ENCODE measurements at regions not wholly inside any gene's neighbourhood (a gene's known extent, or its start where the extent isn't known, plus 50 kb on each side); places are given as distances from the start of the nearest gene placed in this dataset.
"Not testable (repeated sequence)": the region's sequence is repeated elsewhere in the genome, so short reads cannot be mapped to it uniquely, and the experiment has no call there.

DNA sequence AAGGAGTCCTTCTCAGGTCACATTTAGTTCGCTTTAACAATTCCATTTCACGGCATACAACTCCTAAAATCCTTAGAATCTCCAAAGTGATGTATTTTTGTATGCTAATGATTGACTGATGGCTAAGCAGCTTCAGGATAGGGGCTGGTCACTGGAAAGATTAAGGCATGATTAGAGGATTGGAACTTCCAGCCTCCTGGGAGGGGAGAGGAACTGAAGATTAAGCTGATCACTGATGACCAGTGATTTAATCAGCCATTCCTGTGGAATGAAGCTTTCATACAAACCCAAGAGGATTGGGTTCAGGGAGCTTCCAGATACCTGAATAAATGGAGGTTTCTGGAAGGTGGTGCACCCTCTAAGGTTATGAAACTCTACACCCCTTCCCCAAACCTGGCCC is 123.9 kb upstream of the CDK13 start:
- H3K4me1 Mint-ChIP-seq (ENCODE audit: insufficient read depth, unreplicated experiment) = no peaks in the 10 kb centered on the region
- no peaks in the 10 kb centered on the region for H3K9me3 Mint-ChIP-seq (ENCODE audit: unreplicated experiment)
- intact Hi-C loops (cut with micrococcal nuclease) = no loop called here
- POLR2A ChIA-PET = no interaction called here
- H3K36me3 Mint-ChIP-seq (ENCODE audit: insufficient read depth, unreplicated experiment) = no peaks in the 10 kb centered on the region
- TF ChIP-seq, protein P1, sequence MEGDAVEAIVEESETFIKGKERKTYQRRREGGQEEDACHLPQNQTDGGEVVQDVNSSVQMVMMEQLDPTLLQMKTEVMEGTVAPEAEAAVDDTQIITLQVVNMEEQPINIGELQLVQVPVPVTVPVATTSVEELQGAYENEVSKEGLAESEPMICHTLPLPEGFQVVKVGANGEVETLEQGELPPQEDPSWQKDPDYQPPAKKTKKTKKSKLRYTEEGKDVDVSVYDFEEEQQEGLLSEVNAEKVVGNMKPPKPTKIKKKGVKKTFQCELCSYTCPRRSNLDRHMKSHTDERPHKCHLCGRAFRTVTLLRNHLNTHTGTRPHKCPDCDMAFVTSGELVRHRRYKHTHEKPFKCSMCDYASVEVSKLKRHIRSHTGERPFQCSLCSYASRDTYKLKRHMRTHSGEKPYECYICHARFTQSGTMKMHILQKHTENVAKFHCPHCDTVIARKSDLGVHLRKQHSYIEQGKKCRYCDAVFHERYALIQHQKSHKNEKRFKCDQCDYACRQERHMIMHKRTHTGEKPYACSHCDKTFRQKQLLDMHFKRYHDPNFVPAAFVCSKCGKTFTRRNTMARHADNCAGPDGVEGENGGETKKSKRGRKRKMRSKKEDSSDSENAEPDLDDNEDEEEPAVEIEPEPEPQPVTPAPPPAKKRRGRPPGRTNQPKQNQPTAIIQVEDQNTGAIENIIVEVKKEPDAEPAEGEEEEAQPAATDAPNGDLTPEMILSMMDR (IDR thresholded peaks at IDR 0.05; ENCODE audit: unreplicated experiment) = no peak
- CTCF ChIA-PET = no interaction called here
- no peak overlapping the region for H3K27ac Mint-ChIP-seq (ENCODE audit: low read depth, unreplicated experiment)
- no peak for DNase-seq (ENCODE audit: unreplicated experiment)
- peaks cover 46% of the 10 kb centered on the region for H3K27me3 Mint-ChIP-seq (ENCODE audit: insufficient read depth, unreplicated experiment)
- H3K4me3 Mint-ChIP-seq (ENCODE audit: unreplicated experiment) = no peak overlapping the region
- no TSS peak for BruUV-seq (replicated peaks)

DNA sequence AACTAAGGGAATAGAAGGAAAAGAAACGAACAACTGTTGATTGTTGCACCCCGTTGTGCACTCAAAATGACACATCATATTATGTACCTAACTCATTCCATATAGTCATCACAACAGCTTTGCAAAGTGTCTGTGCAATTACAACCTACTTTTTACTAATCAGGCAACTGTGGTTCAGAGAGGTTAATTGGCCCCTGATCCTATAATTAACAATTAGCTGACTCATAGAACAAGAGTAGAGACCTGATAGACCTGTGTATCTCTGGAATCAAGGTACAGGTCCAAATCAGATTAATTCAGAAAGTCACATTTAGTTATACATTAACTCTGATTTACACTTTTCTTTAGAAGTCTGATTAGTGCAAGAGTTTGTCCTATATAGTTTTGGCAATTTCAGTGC is 122.5 kb upstream of the CDK13 start:
- H3K27ac Mint-ChIP-seq (ENCODE audit: low read depth, unreplicated experiment) = no peak overlapping the region
- TF ChIP-seq, protein P1 (IDR thresholded peaks at IDR 0.05; ENCODE audit: unreplicated experiment) = no peak
- POLR2A ChIA-PET = no interaction called here
- peaks cover 43% of the 10 kb centered on the region for H3K27me3 Mint-ChIP-seq (ENCODE audit: insufficient read depth, unreplicated experiment)
- H3K4me1 Mint-ChIP-seq (ENCODE audit: insufficient read depth, unreplicated experiment) = no peaks in the 10 kb centered on the region
- H3K36me3 Mint-ChIP-seq (ENCODE audit: insufficient read depth, unreplicated experiment) = no peaks in the 10 kb centered on the region
- CTCF ChIA-PET = no interaction called here
- intact Hi-C loops (cut with micrococcal nuclease) = no loop called here
- no TSS peak for BruUV-seq (replicated peaks)
- DNase-seq (ENCODE audit: unreplicated experiment) = no peak
- H3K9me3 Mint-ChIP-seq (ENCODE audit: unreplicated experiment) = no peaks in the 10 kb centered on the region
- no peak overlapping the region for H3K4me3 Mint-ChIP-seq (ENCODE audit: unreplicated experiment)

DNA sequence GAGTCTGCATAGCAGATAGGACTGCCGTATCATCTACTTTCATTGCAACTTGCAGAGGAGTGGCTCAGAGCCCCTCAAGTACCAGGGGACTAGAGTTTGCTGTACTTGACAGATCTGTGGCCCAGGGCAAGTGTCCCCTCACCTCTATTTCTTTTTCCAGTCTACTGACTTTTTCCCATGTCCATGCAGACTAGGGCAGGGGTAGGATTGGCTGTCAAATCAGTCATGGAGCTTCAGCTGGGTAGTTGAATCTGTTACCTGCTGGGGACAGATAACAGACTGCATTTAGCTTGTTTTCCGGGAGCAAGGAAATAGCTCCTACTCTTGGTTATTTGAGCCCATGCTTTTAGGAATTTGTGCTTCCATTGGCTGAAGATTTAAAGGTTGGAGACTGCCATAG is 121.0 kb upstream of the CDK13 start:
- POLR2A ChIA-PET = interaction anchor here (0.6 to 1.1 kb wide), 3 partner anchors 10 to 122 kb away, joined by 3 read pairs; no protein-coding TSS in a partner anchor
- Mint-ChIP-seq H3K27me3 (ENCODE audit: insufficient read depth, unreplicated experiment) (peaks cover 35% of the 10 kb centered on the region), H3K36me3 (ENCODE audit: insufficient read depth, unreplicated experiment) (no peaks in the 10 kb centered on the region), H3K4me3 (ENCODE audit: unreplicated experiment) (no peak overlapping the region), H3K9me3 (ENCODE audit: unreplicated experiment) (no peaks in the 10 kb centered on the region), H3K4me1 (ENCODE audit: insufficient read depth, unreplicated experiment) (no peaks in the 10 kb centered on the region), H3K27ac (ENCODE audit: low read depth, unreplicated experiment) (no peak overlapping the region)
- BruUV-seq (replicated peaks) = no TSS peak
- no peak for DNase-seq (ENCODE audit: unreplicated experiment)
- CTCF ChIA-PET = interaction anchor here (0.6 to 1.2 kb wide), 9 partner anchors 12 to 753 kb away, joined by 3 to 6 read pairs (median 3); no protein-coding TSS in a partner anchor
- TF ChIP-seq, protein P1 (IDR thresholded peaks at IDR 0.05; ENCODE audit: unreplicated experiment) = no peak
- intact Hi-C loops (cut with micrococcal nuclease) = no loop called here

DNA sequence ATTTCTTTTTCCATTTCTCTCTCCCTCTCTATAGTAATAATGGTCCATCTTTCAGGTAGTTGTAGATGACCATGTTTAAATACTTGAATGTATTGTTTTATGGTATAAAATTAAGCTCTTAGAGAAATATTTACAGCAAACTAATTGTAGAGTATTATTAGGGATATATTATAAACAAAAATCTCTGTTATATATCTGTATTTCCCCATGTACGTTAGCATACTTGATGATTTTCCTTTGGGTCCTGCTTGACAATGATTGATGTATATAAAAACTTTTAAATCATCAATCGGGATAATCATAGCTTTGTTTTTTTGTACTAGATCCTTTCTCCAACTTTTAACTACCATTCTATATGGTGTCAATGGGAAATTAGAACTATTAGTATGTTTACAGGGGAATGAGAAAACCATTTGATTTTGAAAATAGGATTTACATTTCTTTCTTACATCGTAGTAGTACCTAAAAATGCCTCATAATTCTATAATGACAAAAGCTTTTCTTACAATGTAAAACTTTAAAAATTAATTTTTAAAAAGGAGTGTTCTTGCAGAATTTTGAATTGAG is 117.5 kb upstream of the CDK13 start:
- Mint-ChIP-seq H3K9me3 (ENCODE audit: unreplicated experiment) (no peaks in the 10 kb centered on the region), H3K36me3 (ENCODE audit: insufficient read depth, unreplicated experiment) (no peaks in the 10 kb centered on the region), H3K27ac (ENCODE audit: low read depth, unreplicated experiment) (no peak overlapping the region), H3K27me3 (ENCODE audit: insufficient read depth, unreplicated experiment) (peaks cover 16% of the 10 kb centered on the region), H3K4me1 (ENCODE audit: insufficient read depth, unreplicated experiment) (no peaks in the 10 kb centered on the region), H3K4me3 (ENCODE audit: unreplicated experiment) (peak overlapping the region; percentile 62)
- no peak for DNase-seq (ENCODE audit: unreplicated experiment)
- ChIA-PET CTCF (interaction anchor here (0.8 to 1.8 kb wide), 3 partner anchors 19 to 253 kb away, joined by 3 to 5 read pairs (median 3); no protein-coding TSS in a partner anchor), POLR2A (interaction anchor here (0.6 to 0.7 kb wide), 3 partner anchors 85 to 1121 kb away, joined by 3 to 4 read pairs (median 3); no protein-coding TSS in a partner anchor)
- intact Hi-C loops (cut with micrococcal nuclease) = no loop called here
- TF ChIP-seq, protein P1 (IDR thresholded peaks at IDR 0.05; ENCODE audit: unreplicated experiment) = no peak
- no TSS peak for BruUV-seq (replicated peaks)

DNA sequence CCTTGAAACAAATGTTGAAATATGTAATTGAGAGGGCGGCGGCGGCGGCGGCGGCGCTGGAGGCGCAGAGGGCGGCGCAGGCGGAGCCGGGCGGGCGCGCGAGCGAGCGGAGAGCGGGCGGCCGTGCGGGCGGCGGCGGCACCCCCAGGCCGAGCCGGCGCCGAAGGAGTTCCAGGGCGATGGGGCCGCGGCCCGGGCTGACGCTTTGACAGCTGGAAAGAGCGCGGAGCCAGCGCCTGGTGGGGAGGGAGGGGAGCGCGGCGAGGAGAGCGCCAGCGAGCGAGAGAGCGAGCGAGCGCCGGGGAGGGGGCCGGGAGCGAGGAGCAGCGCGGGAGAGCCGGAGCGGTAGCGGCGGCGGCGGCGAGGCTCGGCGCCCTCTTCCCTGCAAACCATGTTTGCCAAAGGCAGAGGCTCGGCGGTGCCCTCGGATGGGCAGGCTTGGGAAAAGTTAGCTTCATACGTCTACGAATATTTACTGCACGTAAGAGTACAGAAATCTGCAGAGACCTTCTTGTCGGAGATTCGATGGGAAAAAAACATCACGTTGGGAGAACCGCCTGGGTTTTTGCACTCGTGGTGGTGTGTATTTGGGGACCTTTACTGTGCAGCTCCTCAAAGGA is 116.8 kb upstream of the CDK13 start:
- CTCF ChIA-PET; BruUV-seq (replicated peaks); H3K27ac Mint-ChIP-seq (ENCODE audit: low read depth, unreplicated experiment); intact Hi-C loops (cut with micrococcal nuclease); POLR2A ChIA-PET; H3K36me3 Mint-ChIP-seq (ENCODE audit: insufficient read depth, unreplicated experiment); H3K4me1 Mint-ChIP-seq (ENCODE audit: insufficient read depth, unreplicated experiment); H3K27me3 Mint-ChIP-seq (ENCODE audit: insufficient read depth, unreplicated experiment); H3K9me3 Mint-ChIP-seq (ENCODE audit: unreplicated experiment): not testable (repeated sequence)
- H3K4me3 Mint-ChIP-seq (ENCODE audit: unreplicated experiment) = peak overlapping the region; percentile 62
- peak; percentile 27 for DNase-seq (ENCODE audit: unreplicated experiment)

DNA sequence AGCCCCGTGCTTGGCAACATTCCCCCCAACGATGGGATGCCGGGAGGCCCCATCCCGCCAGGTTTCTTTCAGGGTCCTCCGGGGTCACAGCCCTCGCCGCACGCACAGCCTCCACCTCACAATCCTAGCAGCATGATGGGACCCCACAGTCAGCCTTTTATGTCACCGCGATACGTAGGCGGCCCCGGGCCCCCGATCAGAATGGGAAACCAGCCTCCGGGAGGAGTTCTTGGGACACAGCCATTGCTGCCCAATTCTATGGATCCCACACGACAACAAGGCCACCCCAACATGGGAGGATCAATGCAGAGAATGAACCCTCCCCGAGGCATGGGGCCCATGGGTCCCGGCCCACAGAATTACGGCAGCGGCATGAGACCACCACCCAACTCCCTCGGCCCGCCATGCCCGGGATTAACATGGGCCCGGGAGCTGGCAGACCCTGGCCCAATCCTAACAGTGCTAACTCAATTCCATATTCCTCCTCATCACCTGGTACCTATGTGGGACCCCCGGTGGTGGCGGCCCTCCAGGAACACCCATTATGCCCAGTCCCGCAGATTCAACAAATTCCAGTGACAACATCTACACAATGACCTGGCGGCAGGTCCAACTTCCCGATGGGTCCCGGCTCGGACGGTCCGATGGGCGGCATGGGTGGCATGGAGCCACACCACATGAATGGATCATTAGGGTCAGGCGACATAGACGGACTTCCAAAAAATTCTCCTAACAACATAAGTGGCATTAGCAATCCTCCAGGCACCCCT is 116.0 kb upstream of the CDK13 start:
- H3K27me3 Mint-ChIP-seq (ENCODE audit: insufficient read depth, unreplicated experiment); CTCF ChIA-PET: not testable (repeated sequence)

More for the DNA sequence above, 116.0 kb upstream of the CDK13 start:
- peak overlapping the region; percentile 62 for H3K4me3 Mint-ChIP-seq (ENCODE audit: unreplicated experiment)
- BruUV-seq (replicated peaks); intact Hi-C loops (cut with micrococcal nuclease); POLR2A ChIA-PET; H3K27ac Mint-ChIP-seq (ENCODE audit: low read depth, unreplicated experiment); H3K9me3 Mint-ChIP-seq (ENCODE audit: unreplicated experiment); DNase-seq (ENCODE audit: unreplicated experiment); H3K4me1 Mint-ChIP-seq (ENCODE audit: insufficient read depth, unreplicated experiment); H3K36me3 Mint-ChIP-seq (ENCODE audit: insufficient read depth, unreplicated experiment): not testable (repeated sequence)
